Activated CD4-positive, alpha-beta T cell treated with anti-CD3 and anti-CD28 coated beads, Interleukin-2, amount 10 ng/mL, durations not matched to agents 24 days and 14 days (primary cell): ENCODE measurements at regions not wholly inside any gene's neighbourhood (a gene's known extent, or its start where the extent isn't known, plus 50 kb on each side); places are given as distances from the start of the nearest gene placed in this dataset.

ENCODE experiments used
- DNase-seq: peaks from one replicate; pipeline ENCODE4 v3.0.0; 2022
- H3K27ac Mint-ChIP-seq: one replicate; pipeline ENCODE4 v1.8.0; 2022; ENCODE audit warnings: mild to moderate bottlenecking, mixed read lengths
- H3K27me3 Mint-ChIP-seq: one replicate; pipeline ENCODE4 v1.8.0; 2022; ENCODE audit warnings: mixed read lengths
- H3K36me3 Mint-ChIP-seq: one replicate; pipeline ENCODE4 v1.8.0; 2022; ENCODE audit warnings: low read depth, mild to moderate bottlenecking, mixed read lengths
- H3K4me1 Mint-ChIP-seq: one replicate; pipeline ENCODE4 v1.8.0; 2021; ENCODE audit warnings: mixed read lengths
- H3K4me3 Mint-ChIP-seq: one replicate; pipeline ENCODE4 v1.8.0; 2022; ENCODE audit warnings: mild to moderate bottlenecking, moderate library complexity, mixed read lengths
- H3K9me3 Mint-ChIP-seq: one replicate; pipeline ENCODE4 v1.8.0; 2021; ENCODE audit warnings: mixed read lengths
- intact Hi-C: fragments of 100-400 bp; cut with micrococcal nuclease; formaldehyde crosslinking; loops from one replicate; pipeline ENCODE4 v1.15.1; 2023

GRCh38 chr10:6665847-6666246 is 85.8 kb upstream of the PRKCQ start:
- Mint-ChIP-seq H3K27ac (peak overlapping the region; percentile 80), H3K4me3 (peak overlapping the region; percentile 13), H3K4me1 (peaks cover 22% of the 10 kb centered on the region), H3K36me3 (no peaks in the 10 kb centered on the region), H3K9me3 (peaks cover 3% of the 10 kb centered on the region), H3K27me3 (peaks cover 4% of the 10 kb centered on the region)
- intact Hi-C loops = loop anchor here (1.0 to 10.0 kb wide), 8 partner anchors 18 to 751 kb away; partner anchors contain the start of genes PFKFB3 and PRKCQ
- DNase-seq = peak; percentile 90

GRCh38 chr10:6660460-6660859 is 80.4 kb upstream of the PRKCQ start:
- intact Hi-C loops = loop anchor here (10.0 kb wide), 1 partner anchor 386 kb away; no protein-coding TSS in a partner anchor
- H3K9me3 Mint-ChIP-seq = peaks cover 7% of the 10 kb centered on the region
- peaks cover 8% of the 10 kb centered on the region for H3K4me1 Mint-ChIP-seq
- H3K27ac Mint-ChIP-seq = no peak overlapping the region
- no peak overlapping the region for H3K4me3 Mint-ChIP-seq
- H3K36me3 Mint-ChIP-seq = no peaks in the 10 kb centered on the region
- peaks cover 5% of the 10 kb centered on the region for H3K27me3 Mint-ChIP-seq
- DNase-seq = no peak

DNA sequence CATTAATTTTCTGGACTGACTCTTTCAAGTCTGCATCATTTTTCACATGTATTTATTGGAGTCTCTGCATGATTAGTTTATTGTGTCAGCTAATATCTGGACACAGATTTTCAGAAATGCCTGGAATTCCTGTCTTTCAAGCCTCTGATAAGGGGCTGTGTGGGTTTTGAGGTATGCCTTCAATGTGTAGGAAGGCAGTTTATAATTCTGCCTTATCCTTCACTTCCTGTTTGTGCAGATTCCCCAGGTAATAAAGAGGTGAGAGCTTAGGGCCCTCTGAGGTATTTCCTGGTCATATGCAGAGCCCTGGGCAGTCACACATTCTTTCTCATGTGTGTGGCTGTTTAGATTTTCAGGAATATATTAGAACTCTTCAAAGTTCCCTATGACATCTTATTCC is 79.4 kb upstream of the PRKCQ start:
- peaks cover 5% of the 10 kb centered on the region for H3K27me3 Mint-ChIP-seq
- no peak for DNase-seq
- no peak overlapping the region for H3K27ac Mint-ChIP-seq

GRCh38 chr10:6657669-6658068 is 77.6 kb upstream of the PRKCQ start:
- DNase-seq = no peak
- intact Hi-C loops = no loop called here
- Mint-ChIP-seq H3K4me3 (no peak overlapping the region), H3K27me3 (peaks cover 5% of the 10 kb centered on the region), H3K9me3 (peaks cover 4% of the 10 kb centered on the region), H3K27ac (no peak overlapping the region), H3K36me3 (no peaks in the 10 kb centered on the region), H3K4me1 (peaks cover 8% of the 10 kb centered on the region)

More for the DNA sequence above, 79.4 kb upstream of the PRKCQ start:
- Mint-ChIP-seq H3K9me3 (peaks cover 7% of the 10 kb centered on the region), H3K36me3 (no peaks in the 10 kb centered on the region), H3K4me3 (no peak overlapping the region), H3K4me1 (peaks cover 10% of the 10 kb centered on the region)
- intact Hi-C loops = no loop called here

- no peak for DNase-seq
- intact Hi-C loops = no loop called here
- peaks cover 4% of the 10 kb centered on the region for H3K9me3 Mint-ChIP-seq
- no peak overlapping the region for H3K4me3 Mint-ChIP-seq
- H3K27ac Mint-ChIP-seq = no peak overlapping the region
- peaks cover 8% of the 10 kb centered on the region for H3K4me1 Mint-ChIP-seq
- peaks cover 5% of the 10 kb centered on the region for H3K27me3 Mint-ChIP-seq
- H3K36me3 Mint-ChIP-seq = no peaks in the 10 kb centered on the region
These were observed 77.1 kb upstream of the PRKCQ start for GRCh38 chr10:6657196-6657595.

- DNase-seq = no peak
- no peaks in the 10 kb centered on the region for H3K36me3 Mint-ChIP-seq
- no peak overlapping the region for H3K27ac Mint-ChIP-seq
- intact Hi-C loops = no loop called here
- H3K4me1 Mint-ChIP-seq = peaks cover 10% of the 10 kb centered on the region
- H3K4me3 Mint-ChIP-seq = no peak overlapping the region
- H3K9me3 Mint-ChIP-seq = peaks cover 4% of the 10 kb centered on the region
- peaks cover 5% of the 10 kb centered on the region for H3K27me3 Mint-ChIP-seq
These were observed 74.5 kb upstream of the PRKCQ start for GRCh38 chr10:6654571-6654970.

DNA sequence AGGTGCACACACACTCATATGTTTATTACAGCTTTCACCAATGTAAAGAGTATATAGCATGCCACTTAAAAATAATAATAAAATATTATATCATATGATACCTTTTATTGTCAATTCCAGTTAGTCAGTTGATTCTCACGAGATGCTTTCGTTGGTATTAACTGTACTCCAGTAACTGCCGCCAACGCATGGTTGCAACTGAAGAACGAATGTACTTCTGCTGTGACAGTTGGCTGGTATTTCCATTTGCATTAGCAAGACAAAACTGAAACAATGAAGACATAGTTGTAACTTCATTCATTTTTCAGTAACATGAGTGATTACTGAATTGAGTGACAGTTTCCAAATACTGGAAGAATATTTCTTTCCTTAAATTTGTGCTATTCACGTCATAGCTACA is 70.5 kb upstream of the PRKCQ start:
- no peaks in the 10 kb centered on the region for H3K9me3 Mint-ChIP-seq
- no peak overlapping the region for H3K27ac Mint-ChIP-seq
- peaks cover 26% of the 10 kb centered on the region for H3K4me1 Mint-ChIP-seq
- intact Hi-C loops = no loop called here
- H3K4me3 Mint-ChIP-seq = no peak overlapping the region
- no peak for DNase-seq
- no peaks in the 10 kb centered on the region for H3K27me3 Mint-ChIP-seq
- H3K36me3 Mint-ChIP-seq = no peaks in the 10 kb centered on the region

DNA sequence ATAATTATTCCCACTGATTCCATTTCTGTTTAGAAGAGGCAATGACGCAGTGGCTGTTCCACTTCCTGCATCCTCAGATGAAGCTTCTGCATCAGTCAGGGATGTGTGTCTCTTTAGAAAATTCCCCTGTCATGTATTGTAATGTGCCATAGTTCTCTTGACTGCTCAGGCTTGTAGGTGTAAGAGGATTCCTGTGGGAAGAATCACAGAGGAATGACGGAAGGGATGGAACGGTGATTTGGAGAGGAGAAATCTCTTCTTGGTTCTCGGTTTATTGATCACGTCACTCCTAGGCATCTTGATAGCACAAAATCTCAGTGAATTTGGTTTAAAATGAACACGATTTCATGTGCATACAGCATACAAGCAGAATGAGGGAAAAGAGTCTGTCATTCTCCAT is 69.8 kb upstream of the PRKCQ start:
- DNase-seq = no peak
- Mint-ChIP-seq H3K27ac (no peak overlapping the region), H3K4me3 (no peak overlapping the region), H3K4me1 (peaks cover 31% of the 10 kb centered on the region), H3K36me3 (no peaks in the 10 kb centered on the region), H3K27me3 (no peaks in the 10 kb centered on the region), H3K9me3 (peaks cover 4% of the 10 kb centered on the region)
- intact Hi-C loops = no loop called here

DNA sequence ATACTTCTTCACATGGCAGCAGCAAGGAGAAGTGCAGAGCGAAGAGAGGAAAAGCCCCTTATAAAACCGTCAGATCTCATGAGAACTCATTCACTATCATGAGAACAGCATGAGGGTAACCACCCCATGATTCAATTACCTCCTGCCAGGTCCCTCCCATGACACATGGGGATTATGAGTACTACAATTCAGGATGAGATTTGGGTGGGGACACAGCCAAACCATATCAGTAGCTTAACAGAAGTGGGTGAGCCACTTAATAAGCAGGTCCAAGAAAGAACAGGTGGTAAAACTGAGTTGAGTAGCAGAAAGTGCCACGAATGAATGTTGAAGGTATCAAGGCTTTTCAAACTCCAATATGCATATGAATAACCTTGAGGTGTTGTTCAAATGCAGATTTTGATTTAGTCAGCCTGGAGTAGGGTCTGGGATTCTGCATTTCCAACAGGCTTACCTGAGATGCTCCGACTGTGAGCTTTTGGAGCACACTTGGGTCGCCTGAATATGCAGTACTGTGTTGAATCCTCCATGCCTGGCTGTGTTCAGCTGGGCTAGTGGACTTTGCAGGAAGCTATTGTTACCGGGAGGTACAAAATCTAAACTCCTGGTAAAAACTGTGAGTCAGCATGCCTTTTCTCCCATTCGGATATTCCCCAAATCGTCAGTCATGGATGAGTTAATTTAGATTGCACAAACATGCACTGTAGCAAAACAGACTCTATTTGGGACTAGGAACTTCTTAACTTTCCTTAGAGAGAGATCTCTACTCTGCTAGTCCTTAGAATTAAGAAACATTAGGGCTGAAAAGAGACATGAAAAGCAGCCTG is 69.0 kb upstream of the PRKCQ start:
- Mint-ChIP-seq H3K9me3 (peaks cover 6% of the 10 kb centered on the region), H3K4me3 (no peak overlapping the region), H3K36me3 (no peaks in the 10 kb centered on the region), H3K27me3 (no peaks in the 10 kb centered on the region), H3K27ac (no peak overlapping the region), H3K4me1 (peaks cover 36% of the 10 kb centered on the region)
- no peak for DNase-seq
- intact Hi-C loops = loop anchor here (1.0 kb wide), 3 partner anchors 17 to 106 kb away; no protein-coding TSS in a partner anchor

- Mint-ChIP-seq H3K9me3 (peaks cover 6% of the 10 kb centered on the region), H3K4me3 (no peak overlapping the region), H3K4me1 (peaks cover 44% of the 10 kb centered on the region), H3K36me3 (no peaks in the 10 kb centered on the region), H3K27me3 (no peaks in the 10 kb centered on the region), H3K27ac (no peak overlapping the region)
- peak; percentile 91 for DNase-seq
- intact Hi-C loops = loop anchor here (1.0 kb wide), 3 partner anchors 18 to 105 kb away; no protein-coding TSS in a partner anchor
These were observed 67.9 kb upstream of the PRKCQ start for GRCh38 chr10:6647811-6648526.

DNA sequence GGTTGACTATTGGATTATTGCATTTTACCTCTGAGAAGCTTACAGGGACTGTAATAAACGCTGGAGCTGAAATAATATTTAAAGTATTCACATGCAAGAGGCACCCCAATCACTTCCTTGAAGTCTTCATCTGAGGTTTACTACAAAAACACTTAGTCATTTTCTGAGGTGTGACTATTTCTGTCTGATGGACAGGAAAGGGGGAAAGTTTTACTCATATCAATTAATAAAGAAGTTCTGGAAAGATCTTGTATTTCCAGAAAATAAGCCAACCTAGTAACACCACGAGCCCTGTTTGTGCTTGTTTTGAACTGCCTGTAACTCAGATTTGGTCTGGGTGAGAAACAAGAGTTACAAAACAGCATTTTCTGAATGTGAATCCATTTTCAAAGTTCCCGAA is 63.9 kb upstream of the PRKCQ start:
- H3K9me3 Mint-ChIP-seq = peaks cover 6% of the 10 kb centered on the region

GRCh38 chr10:6642876-6643275 is 62.8 kb upstream of the PRKCQ start:
- intact Hi-C loops = no loop called here
- H3K27me3 Mint-ChIP-seq = no peaks in the 10 kb centered on the region
- H3K27ac Mint-ChIP-seq = peak overlapping the region; percentile 83
- peak; percentile 70 for DNase-seq
- peaks cover 49% of the 10 kb centered on the region for H3K4me1 Mint-ChIP-seq
- peak overlapping the region; percentile 29 for H3K4me3 Mint-ChIP-seq
- H3K9me3 Mint-ChIP-seq = peaks cover 6% of the 10 kb centered on the region
- peaks cover 4% of the 10 kb centered on the region for H3K36me3 Mint-ChIP-seq

More for the DNA sequence above, 63.9 kb upstream of the PRKCQ start:
- Mint-ChIP-seq H3K27me3 (no peaks in the 10 kb centered on the region), H3K36me3 (peaks cover 4% of the 10 kb centered on the region), H3K4me3 (peak overlapping the region; percentile 61), H3K27ac (peak overlapping the region; percentile 92), H3K4me1 (peaks cover 53% of the 10 kb centered on the region)
- intact Hi-C loops = loop anchor here (2.0 kb wide), 2 partner anchors 31 to 63 kb away; partner anchors contain the start of gene PRKCQ
- no peak for DNase-seq

GRCh38 chr10:6640433-6641040 is 60.5 kb upstream of the PRKCQ start:
- intact Hi-C loops = no loop called here
- Mint-ChIP-seq H3K4me1 (peaks cover 58% of the 10 kb centered on the region), H3K27me3 (no peaks in the 10 kb centered on the region), H3K27ac (no peak overlapping the region), H3K4me3 (no peak overlapping the region), H3K9me3 (peaks cover 6% of the 10 kb centered on the region), H3K36me3 (peaks cover 4% of the 10 kb centered on the region)
- DNase-seq = no peak

GRCh38 chr10:6637053-6637452 is 57.0 kb upstream of the PRKCQ start:
- Mint-ChIP-seq H3K9me3 (no peaks in the 10 kb centered on the region), H3K27ac (peak overlapping the region; percentile 29), H3K4me1 (peaks cover 48% of the 10 kb centered on the region), H3K36me3 (peaks cover under 1% of the 10 kb centered on the region), H3K27me3 (no peaks in the 10 kb centered on the region), H3K4me3 (no peak overlapping the region)
- intact Hi-C loops = no loop called here
- no peak for DNase-seq
